Ishikawa (cell line): ENCODE measurements at regions not wholly inside any gene's neighbourhood (a gene's known extent, or its start where the extent isn't known, plus 50 kb on each side); places are given as distances from the start of the nearest gene placed in this dataset.

Source experiments
- EGR1 ChIP-seq: IDR thresholded peaks from 2 replicates; pipeline ENCODE4 v1.6.1; 2012
- EP300 ChIP-seq: IDR thresholded peaks from 2 replicates; pipeline ENCODE4 v1.6.1; 2012; ENCODE audit warnings: borderline replicate concordance
- NFIC ChIP-seq: IDR thresholded peaks from 2 replicates; pipeline ENCODE4 v1.6.1; 2012
- REST ChIP-seq: IDR thresholded peaks from 2 replicates; pipeline ENCODE4 v1.6.1; 2012; ENCODE audit warnings: low read depth, mild to moderate bottlenecking

GRCh38 chr12:113676547-113676946, 204.9 kb upstream of the LHX5 start:
- TF ChIP-seq NFIC = no peak
- TF ChIP-seq REST = no peak
- no peak for TF ChIP-seq EP300
- no peak for TF ChIP-seq EGR1
